Duodenal mucosa (tissue), 2 donors: ENCODE measurements at regions not wholly inside any gene's neighbourhood (a gene's known extent, or its start where the extent isn't known, plus 50 kb on each side); places are given as distances from the start of the nearest gene placed in this dataset.

Experiments
- H3K27ac ChIP-seq: one replicate; pipeline ENCODE4 v1.7.0; 2013; ENCODE audit warnings: low read depth, low read length
- H3K27me3 ChIP-seq, 2 donors: one replicate each; pipeline ENCODE4 v1.7.0; 2013; ENCODE audit warnings: low read length in 2 of 2, control low read depth in 1 of 2; ENCODE audit not compliant: insufficient read depth in 2 of 2, control insufficient read depth in 1 of 2
- H3K36me3 ChIP-seq, 2 donors: one replicate each; pipeline ENCODE4 v1.7.0; 2013; ENCODE audit warnings: low read length in 2 of 2, control low read depth in 1 of 2; ENCODE audit not compliant: insufficient read depth in 2 of 2, control insufficient read depth in 1 of 2
- H3K4me1 ChIP-seq, 2 donors: one replicate each; pipeline ENCODE4 v1.7.0; 2013; ENCODE audit warnings: low read length in 2 of 2, control low read depth in 1 of 2; ENCODE audit not compliant: insufficient read depth in 2 of 2, control insufficient read depth in 1 of 2
- H3K4me3 ChIP-seq, 2 donors: one replicate each; pipeline ENCODE4 v1.7.0; 2013; ENCODE audit warnings: low read length in 2 of 2, low read depth in 1 of 2
- H3K9ac ChIP-seq, 2 donors: one replicate each; pipeline ENCODE4 v1.7.0; 2013; ENCODE audit warnings: low read length in 2 of 2, low read depth in 1 of 2
- H3K9me3 ChIP-seq, 2 donors: one replicate each; pipeline ENCODE4 v1.7.0; 2013; ENCODE audit warnings: low read length in 2 of 2, control low read depth in 1 of 2; ENCODE audit not compliant: control insufficient read depth in 1 of 2

DNA sequence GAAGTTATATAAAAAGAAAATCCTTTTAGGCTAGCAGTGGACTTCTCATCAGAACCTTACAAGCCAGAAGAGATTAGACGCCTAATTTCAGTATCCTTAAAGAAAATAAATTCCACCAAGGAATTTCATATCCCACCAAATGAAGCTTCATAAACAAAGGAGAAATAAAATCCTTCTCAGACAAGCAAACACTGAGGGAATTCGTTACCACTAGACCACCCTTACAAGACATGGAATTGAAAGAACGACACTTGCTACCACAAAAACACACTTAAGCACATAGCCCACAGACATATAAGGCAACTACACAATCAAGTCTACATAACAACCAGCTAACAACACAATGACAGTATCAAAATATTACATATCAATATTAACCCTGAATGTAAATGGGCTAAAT is 299.2 kb downstream of the TOX3 start:
- peaks cover 0 to 7% of the 10 kb centered on the region in 2 donors for H3K9me3 ChIP-seq
- no peak overlapping the region for H3K4me3 ChIP-seq

DNA sequence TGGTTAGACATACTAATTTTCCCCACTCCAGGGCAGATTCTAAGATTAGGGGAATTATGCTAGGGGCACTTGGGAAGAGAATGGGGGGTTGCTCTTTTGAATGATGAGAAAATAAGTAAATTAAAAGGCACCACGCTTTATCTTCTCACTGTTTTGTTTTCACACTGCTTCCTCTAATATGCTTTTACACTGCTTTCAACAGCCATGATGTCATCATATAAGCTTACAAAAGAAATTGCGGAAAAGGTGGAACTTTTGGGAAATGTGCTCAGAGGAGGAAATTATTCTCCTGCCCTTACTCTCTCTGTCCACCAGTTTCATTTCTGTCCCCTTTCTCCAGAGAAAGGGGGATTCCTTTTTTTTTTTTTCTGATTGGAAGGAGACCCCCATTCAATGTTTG is 308.2 kb downstream of the TOX3 start:
- Histone ChIP-seq H3K27ac (no peak overlapping the region), H3K27me3 (no peaks in the 10 kb centered on the region), H3K4me1 (no peaks in the 10 kb centered on the region), H3K9ac (no peak overlapping the region), H3K4me3 (no peak overlapping the region), H3K36me3 (no peaks in the 10 kb centered on the region), H3K9me3 (no peaks in the 10 kb centered on the region)

More for the DNA sequence above, 299.2 kb downstream of the TOX3 start:
- Histone ChIP-seq H3K9ac (no peak overlapping the region), H3K27me3 (no peaks in the 10 kb centered on the region), H3K27ac (no peak overlapping the region), H3K36me3 (no peaks in the 10 kb centered on the region), H3K4me1 (no peaks in the 10 kb centered on the region)

DNA sequence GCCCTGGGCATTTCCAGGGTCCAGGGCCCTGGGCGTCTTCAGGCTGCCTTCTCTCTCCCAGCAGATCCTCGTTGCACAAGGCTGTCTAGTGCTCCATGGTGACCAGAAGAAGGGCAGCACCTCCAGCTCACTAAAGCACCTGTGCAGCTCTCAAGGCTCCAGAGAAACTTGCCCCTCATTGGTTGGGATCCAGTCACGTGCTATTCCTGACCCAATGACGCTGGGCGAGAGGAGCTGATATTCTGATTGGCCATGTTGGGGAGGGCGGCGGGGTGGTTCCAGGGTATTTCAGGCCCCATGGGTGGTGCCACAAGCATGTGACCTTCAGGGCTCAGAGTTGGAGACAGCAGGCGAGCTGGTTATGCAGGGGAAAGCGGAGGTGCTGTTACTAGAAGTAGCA is 309.1 kb downstream of the TOX3 start:
- no peaks in the 10 kb centered on the region for H3K36me3 ChIP-seq
- H3K9me3 ChIP-seq, result no peaks in the 10 kb centered on the region
- H3K4me3 ChIP-seq, result no peak overlapping the region
- H3K9ac ChIP-seq, result no peak overlapping the region
- no peaks in the 10 kb centered on the region for H3K4me1 ChIP-seq
- no peaks in the 10 kb centered on the region for H3K27me3 ChIP-seq
- H3K27ac ChIP-seq, result no peak overlapping the region

DNA sequence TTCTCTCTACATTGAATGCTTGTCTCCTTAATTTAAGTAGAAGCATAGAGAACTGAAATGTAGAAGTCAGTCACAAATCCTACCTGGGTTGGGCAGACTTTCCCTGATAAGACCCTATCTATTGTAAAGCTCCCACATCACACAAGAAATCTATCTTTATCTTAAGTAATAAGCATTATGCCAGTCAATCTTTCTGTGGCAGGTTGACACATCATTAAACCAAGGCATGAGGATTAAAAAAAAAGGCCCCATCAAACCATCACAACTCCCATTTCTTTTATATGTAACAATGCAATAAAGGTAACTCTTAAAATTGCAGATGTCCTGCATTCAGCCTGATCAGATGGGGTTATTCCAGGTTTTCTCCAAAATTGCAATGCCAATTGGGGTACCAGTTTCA is 311.8 kb downstream of the TOX3 start:
- H3K4me3 ChIP-seq, result no peak overlapping the region
- H3K9ac ChIP-seq, result no peak overlapping the region
- H3K27me3 ChIP-seq, result no peaks in the 10 kb centered on the region
- H3K9me3 ChIP-seq, result no peaks in the 10 kb centered on the region
- H3K4me1 ChIP-seq, result no peaks in the 10 kb centered on the region
- H3K27ac ChIP-seq, result no peak overlapping the region
- H3K36me3 ChIP-seq, result no peaks in the 10 kb centered on the region

DNA sequence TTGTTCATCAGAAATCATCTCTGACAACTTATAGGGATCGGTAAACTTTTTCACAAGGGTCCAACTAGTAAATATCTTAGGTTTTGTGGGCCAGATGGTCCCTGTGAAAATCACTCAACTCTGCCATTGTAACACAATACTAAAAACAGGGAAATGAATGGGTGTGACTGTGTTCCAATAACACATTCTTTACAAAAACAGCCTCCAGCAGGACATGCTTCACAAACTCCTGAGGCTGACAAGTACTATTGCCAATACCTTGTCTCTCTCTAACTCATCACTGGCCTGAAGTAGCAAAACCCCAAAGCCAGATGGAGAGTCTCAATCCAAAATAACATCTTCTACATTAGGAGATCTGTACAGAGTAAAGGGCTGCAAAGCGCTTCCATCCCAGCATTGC is 312.3 kb downstream of the TOX3 start:
- no peaks in the 10 kb centered on the region for H3K27me3 ChIP-seq
- H3K9me3 ChIP-seq, result no peaks in the 10 kb centered on the region
- no peak overlapping the region for H3K9ac ChIP-seq
- no peak overlapping the region for H3K27ac ChIP-seq
- H3K4me1 ChIP-seq, result no peaks in the 10 kb centered on the region
- no peak overlapping the region for H3K4me3 ChIP-seq
- H3K36me3 ChIP-seq, result no peaks in the 10 kb centered on the region

DNA sequence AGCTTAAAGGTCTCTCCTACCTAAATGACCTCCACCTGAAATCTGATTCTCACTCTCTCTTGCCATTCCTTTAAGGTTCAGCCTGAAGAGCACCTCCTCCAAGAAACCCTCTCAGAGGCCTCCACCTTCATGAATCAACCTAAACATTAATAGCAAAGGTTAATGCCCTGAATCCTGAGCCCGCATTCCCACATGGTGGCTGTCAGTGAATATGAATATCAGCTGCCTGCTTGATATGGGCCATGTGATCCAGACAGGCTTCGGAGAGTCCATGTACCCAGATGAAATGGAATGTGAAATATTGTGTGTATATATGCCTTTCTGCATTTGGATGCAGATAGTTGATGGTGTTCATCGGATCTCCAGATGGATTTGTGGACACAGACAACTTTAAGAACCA is 317.5 kb downstream of the TOX3 start:
- Histone ChIP-seq H3K27ac (no peak overlapping the region), H3K4me1 (no peaks in the 10 kb centered on the region), H3K4me3 (no peak overlapping the region), H3K9ac (no peak overlapping the region), H3K27me3 (no peaks in the 10 kb centered on the region), H3K36me3 (no peaks in the 10 kb centered on the region), H3K9me3 (no peaks in the 10 kb centered on the region)

DNA sequence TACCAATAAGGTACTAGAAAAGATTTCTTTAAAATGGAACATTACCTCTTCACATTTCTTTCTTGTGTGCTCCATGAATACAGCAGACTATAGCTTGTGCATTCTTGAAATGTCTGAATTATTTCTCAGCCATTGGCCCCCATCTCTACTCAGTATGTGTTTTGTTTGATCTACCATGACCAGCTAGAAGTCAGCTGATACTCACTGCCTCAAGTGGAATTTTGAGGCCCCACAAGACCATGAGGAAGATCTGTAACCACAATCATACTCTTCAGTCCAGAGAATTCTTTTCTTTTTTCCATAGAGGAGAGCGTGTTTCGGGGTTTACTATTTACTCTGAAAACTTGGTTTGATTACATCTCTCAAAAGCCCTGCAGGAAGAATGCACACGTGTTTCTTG is 319.1 kb downstream of the TOX3 start:
- Histone ChIP-seq H3K9ac (no peak overlapping the region), H3K9me3 (no peaks in the 10 kb centered on the region)

DNA sequence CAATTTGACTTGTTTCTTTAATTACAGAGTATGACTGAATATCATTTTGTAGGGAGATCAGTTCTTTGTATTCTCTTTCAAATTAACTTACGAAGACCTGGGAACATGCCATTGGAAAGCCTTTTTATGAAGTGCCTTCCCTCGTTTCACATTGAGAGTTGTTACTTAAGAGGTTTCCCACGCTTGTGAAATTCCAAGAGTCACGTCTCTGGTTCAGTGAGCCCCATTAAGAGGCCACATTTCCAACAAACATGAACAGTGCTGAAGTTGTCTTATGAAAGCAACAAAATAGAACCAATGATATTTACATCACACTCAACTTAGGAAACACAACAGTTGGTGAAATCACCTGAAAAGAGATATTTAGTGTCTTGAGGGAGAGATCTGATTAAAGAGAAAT is 334.1 kb downstream of the TOX3 start:
- H3K9me3 ChIP-seq, result no peaks in the 10 kb centered on the region
- H3K27ac ChIP-seq, result no peak overlapping the region
- no peak overlapping the region for H3K4me3 ChIP-seq
- peaks cover 0 to 6% of the 10 kb centered on the region in 2 donors for H3K4me1 ChIP-seq
- H3K27me3 ChIP-seq, result no peaks in the 10 kb centered on the region
- no peaks in the 10 kb centered on the region for H3K36me3 ChIP-seq
- no peak overlapping the region for H3K9ac ChIP-seq

More for the DNA sequence above, 319.1 kb downstream of the TOX3 start:
- Histone ChIP-seq H3K27me3 (no peaks in the 10 kb centered on the region), H3K27ac (no peak overlapping the region), H3K36me3 (no peaks in the 10 kb centered on the region), H3K4me1 (no peaks in the 10 kb centered on the region), H3K4me3 (no peak overlapping the region)

DNA sequence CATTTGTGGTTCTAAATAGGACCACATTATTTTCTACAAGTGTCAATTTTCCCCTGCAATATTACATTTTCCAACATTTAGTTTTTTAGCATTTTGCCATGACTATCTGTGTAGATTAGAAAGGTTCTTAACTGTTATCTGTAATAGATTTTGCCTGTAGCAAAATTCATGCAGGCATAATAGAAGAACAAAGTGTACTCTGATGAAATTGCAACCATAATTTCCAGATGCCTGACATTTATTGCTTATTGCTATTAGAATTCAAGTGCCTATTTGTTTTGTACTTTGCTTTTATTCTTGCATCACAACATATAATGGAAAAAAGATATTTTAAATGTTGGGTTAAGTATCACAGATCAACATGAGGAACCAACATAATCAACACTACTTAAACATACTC is 337.7 kb downstream of the TOX3 start:
- H3K4me1 ChIP-seq, result peaks cover 0 to 6% of the 10 kb centered on the region in 2 donors
- no peaks in the 10 kb centered on the region for H3K36me3 ChIP-seq
- H3K27me3 ChIP-seq, result no peaks in the 10 kb centered on the region
- H3K4me3 ChIP-seq, result no peak overlapping the region
- H3K9ac ChIP-seq, result no peak overlapping the region
- no peak overlapping the region for H3K27ac ChIP-seq
- H3K9me3 ChIP-seq, result no peaks in the 10 kb centered on the region

DNA sequence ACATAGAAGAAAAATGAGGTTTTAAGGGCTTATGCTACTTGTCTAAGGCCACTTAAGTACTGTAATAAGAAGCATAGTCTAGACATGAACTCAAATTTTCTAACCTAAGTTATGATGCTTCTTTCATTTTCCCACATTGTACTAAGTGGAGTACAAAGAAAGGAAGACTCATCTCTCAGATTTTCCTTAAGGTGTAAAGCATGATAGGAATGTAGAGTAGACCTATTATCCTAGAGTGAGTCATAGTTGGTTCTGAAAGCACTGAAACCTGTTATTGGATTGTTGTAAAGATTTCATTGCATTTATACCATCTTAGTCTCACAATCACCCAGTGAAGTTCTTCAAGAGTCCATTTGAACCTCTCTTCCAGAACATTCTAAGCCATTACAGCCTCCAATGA is 343.8 kb downstream of the TOX3 start:
- no peak overlapping the region for H3K4me3 ChIP-seq
- H3K9ac ChIP-seq, result no peak overlapping the region
- H3K27ac ChIP-seq, result no peak overlapping the region
- no peaks in the 10 kb centered on the region for H3K36me3 ChIP-seq
- H3K9me3 ChIP-seq, result no peaks in the 10 kb centered on the region
- H3K4me1 ChIP-seq, result no peaks in the 10 kb centered on the region
- no peaks in the 10 kb centered on the region for H3K27me3 ChIP-seq

DNA sequence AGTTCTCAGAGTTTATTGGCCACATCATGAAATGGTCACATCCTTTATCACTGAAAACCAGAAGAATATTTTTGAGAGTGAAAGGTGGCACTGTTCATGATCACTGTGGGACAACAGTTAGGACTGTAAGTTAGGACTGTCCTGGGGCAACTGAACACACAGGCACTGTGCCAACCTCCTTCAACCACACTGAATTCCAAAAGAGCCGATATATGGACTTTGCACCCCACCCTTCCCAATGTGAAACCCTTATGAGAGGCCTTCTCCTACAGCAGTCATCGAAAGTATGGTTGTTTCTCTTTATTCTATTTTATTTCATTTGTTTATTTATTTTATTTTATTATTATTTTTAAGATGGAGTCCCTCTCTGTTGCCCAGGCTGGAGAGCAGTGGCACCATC is 353.5 kb downstream of the TOX3 start:
- Histone ChIP-seq H3K27ac (no peak overlapping the region), H3K9me3 (no peaks in the 10 kb centered on the region), H3K27me3 (no peaks in the 10 kb centered on the region), H3K4me1 (no peaks in the 10 kb centered on the region), H3K9ac (no peak overlapping the region), H3K4me3 (no peak overlapping the region), H3K36me3 (no peaks in the 10 kb centered on the region)
